ENCODE measurements at regions not wholly inside any gene's neighbourhood (a gene's known extent, or its start where the extent isn't known, plus 50 kb on each side); places are given as distances from the start of the nearest gene placed in this dataset.
"Not testable (repeated sequence)": the region's sequence is repeated elsewhere in the genome, so short reads cannot be mapped to it uniquely, and the experiment has no call there.

DNA sequence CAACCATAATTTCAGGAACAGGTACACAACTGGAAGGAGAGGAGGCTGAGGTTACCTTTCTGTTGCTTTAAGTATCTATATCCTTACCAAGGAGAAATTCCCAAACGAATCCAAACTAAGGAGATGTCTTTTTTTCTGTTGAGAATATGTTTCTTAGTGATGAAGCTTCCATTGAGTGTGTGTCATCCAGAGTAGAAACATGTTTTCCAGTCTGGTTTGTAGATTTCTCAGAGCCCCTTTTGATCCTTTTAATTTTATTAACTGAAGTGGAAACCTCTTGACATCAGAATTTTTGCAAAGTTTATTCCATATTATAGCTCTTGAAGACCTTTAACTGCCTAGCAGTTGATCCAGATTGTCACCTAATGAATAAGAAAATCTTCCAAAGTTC lies 207.1 kb upstream of the FERD3L start:
- CTCF ChIA-PET, result no interaction called here
- no peak for DNase-seq (ENCODE audit: low spot score)
- TF ChIP-seq, protein P1, sequence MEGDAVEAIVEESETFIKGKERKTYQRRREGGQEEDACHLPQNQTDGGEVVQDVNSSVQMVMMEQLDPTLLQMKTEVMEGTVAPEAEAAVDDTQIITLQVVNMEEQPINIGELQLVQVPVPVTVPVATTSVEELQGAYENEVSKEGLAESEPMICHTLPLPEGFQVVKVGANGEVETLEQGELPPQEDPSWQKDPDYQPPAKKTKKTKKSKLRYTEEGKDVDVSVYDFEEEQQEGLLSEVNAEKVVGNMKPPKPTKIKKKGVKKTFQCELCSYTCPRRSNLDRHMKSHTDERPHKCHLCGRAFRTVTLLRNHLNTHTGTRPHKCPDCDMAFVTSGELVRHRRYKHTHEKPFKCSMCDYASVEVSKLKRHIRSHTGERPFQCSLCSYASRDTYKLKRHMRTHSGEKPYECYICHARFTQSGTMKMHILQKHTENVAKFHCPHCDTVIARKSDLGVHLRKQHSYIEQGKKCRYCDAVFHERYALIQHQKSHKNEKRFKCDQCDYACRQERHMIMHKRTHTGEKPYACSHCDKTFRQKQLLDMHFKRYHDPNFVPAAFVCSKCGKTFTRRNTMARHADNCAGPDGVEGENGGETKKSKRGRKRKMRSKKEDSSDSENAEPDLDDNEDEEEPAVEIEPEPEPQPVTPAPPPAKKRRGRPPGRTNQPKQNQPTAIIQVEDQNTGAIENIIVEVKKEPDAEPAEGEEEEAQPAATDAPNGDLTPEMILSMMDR (conservative IDR thresholded peaks at IDR 0.05; ENCODE audit: low read depth), result no peak
- no peak overlapping the region for H3K27ac ChIP-seq
- POLR2A ChIA-PET (ENCODE audit: low non-redundant PET), result no interaction called here

DNA sequence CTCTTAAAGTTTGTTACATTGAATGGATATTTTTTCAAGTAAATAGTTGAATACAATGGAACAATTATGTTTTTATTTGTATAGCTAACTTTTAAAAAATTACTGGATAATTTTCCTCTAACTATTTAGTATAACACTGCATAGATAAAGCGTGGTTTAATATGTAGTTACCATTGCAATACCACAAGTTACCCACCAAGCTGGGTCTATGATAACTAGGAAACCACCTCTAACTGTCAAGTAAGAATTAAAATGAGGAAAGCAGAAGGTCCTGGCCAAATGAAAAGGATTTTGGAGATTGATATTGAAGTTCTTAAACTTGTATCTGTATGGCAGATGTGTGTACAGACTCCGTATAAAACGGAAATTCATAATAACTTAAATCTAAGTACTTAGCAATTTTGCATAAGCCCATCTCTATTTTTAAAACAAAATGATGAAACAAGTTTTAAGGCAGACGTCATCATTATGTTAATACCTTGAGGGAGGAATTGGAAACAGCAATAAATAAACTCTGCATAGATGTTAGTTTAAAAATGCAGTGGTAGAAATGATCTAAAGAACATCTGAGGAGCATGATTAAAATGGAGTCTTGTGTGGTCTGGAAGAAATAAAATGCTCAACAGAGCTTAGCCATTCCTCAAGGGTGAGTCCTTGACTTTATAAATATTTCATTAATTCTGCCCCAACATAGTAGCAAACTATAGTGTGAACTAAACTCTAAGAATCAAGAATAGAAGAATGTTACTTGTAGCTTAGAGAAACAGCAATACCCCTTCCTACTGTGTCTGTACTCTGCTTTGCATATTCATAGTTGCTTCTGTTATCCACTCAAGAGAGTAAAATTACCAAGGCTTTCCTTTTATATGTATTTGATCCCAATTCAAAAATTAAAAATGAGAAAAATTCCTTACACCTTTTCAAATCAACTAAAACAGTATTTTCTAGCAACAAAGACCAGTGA lies 206.4 kb upstream of the FERD3L start:
- TF ChIP-seq, protein P1 (conservative IDR thresholded peaks at IDR 0.05; ENCODE audit: low read depth), result no peak
- CTCF ChIA-PET, result no interaction called here
- no peak for DNase-seq (ENCODE audit: low spot score)
- H3K27ac ChIP-seq, result no peak overlapping the region
- POLR2A ChIA-PET (ENCODE audit: low non-redundant PET), result no interaction called here

DNA sequence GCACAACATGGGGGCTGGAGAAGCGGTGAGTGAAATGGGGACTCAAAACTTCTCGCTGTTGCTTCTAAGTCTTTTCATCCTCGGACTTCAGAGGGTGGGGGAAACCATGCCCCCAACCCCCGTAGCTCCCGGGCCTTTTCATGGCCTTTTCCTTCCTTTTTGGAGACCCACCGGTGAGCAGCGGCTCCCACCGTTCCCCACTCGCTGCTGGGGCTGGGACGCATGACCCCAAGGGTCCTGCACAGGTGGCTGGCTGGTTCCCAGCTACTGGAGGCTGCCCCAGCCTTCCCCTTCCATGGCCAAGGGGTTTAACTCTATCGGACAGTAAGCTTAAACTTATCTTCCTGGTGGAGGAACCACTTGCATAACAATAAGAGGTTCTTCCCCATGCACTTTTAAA lies 194.3 kb upstream of the FERD3L start:
- no peak for DNase-seq (ENCODE audit: low spot score)
- TF ChIP-seq, protein P1 (conservative IDR thresholded peaks at IDR 0.05; ENCODE audit: low read depth), result no peak
- no peak overlapping the region for H3K27ac ChIP-seq
- POLR2A ChIA-PET (ENCODE audit: low non-redundant PET), result no interaction called here
- CTCF ChIA-PET, result interaction anchor here (0.7 kb wide), 1 partner anchor 51 kb away, joined by 4 read pairs; no protein-coding TSS in a partner anchor

DNA sequence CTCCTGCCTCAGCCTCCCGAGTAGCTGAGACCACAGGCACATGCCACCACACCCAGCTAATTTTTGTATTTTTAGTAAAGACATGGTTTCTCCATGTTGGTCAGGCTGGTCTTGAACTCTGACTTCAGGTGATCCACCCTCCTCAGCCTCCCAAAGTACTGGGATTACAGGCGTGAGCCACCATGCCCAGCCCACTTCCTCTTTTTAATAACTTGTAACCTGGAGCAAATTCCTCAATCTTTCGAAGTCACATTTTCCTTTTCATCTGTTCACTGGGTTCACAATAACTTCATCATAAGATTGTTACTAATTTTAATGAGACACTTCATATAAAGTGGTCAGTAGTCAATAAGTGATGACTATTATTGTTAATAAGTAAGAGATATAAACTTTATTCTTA lies 193.3 kb upstream of the FERD3L start:
- DNase-seq (ENCODE audit: low spot score); CTCF ChIA-PET; POLR2A ChIA-PET (ENCODE audit: low non-redundant PET); H3K27ac ChIP-seq: not testable (repeated sequence)

DNA sequence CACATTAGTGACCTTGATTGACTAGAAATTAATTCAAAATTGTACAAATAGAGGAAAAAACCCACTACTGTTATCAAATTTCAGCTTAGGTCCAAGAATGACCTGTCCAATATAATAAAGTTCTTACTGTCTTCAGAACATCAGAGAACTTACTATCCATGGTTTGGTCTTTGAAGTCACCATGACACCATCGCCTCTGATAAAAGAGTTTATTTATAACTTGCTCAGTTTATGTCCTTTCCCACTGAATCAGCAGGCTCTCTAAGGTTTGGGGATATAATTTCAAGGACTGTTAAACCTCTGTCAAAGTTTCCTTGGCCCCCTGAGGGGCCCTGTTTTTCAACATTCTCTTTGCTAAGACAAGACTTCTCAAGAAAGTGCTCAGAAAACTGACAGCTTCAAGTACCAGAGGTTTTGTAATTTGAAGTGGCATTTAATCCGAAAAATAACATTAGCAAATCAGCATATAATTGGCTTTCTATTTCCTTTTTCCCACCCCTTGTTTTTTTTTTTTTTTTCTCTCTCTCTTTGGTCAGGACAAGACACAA lies 191.7 kb upstream of the FERD3L start:
- H3K27ac ChIP-seq, result no peak overlapping the region
- TF ChIP-seq, protein P1 (conservative IDR thresholded peaks at IDR 0.05; ENCODE audit: low read depth), result no peak
- POLR2A ChIA-PET (ENCODE audit: low non-redundant PET), result no interaction called here
- no peak for DNase-seq (ENCODE audit: low spot score)
- CTCF ChIA-PET, result no interaction called here

DNA sequence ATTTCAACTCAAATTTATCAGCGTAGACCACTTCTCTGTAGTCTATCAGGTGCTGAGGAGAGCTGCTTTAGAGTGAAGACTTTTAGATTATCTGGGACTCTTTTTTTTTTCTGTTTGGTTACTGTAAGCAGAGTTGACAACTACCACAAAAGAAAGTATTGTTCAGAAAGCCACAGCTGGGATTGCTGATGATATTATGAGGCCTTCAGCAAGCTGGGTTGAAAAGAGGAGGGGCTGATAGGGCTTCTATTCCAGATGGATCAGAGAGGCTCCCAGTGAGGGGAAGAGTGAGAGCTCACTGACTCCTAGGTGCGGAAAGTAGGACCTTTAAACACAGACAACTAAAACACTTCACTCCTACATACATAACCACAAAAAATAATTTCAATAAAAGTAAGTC lies 188.5 kb upstream of the FERD3L start:
- no peak for DNase-seq (ENCODE audit: low spot score)
- ChIA-PET CTCF (no interaction called here), POLR2A (ENCODE audit: low non-redundant PET) (no interaction called here)
- TF ChIP-seq, protein P1 (conservative IDR thresholded peaks at IDR 0.05; ENCODE audit: low read depth), result no peak
- H3K27ac ChIP-seq, result no peak overlapping the region

DNA sequence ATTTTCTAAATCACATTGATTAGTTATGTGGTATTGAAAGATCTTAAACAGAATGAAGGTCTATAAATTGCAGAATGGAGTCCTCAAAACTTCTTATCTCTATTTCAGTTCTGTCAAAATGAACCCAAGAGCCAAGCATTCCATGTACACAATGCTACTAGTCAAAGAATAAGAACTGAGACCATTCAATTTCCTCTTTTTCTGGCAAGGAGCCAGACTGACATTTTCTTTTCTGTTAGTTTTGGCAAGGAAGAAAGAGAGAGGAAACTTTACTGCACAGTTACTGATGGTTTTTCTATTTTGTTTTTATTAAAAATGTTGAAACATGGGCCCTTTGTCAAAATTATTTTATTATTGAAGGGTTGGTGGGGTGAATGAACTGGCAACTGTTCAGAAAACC lies 181.8 kb upstream of the FERD3L start:
- ChIA-PET CTCF (no interaction called here), POLR2A (ENCODE audit: low non-redundant PET) (no interaction called here)
- DNase-seq (ENCODE audit: low spot score), result no peak
- TF ChIP-seq, protein P1 (conservative IDR thresholded peaks at IDR 0.05; ENCODE audit: low read depth), result no peak
- no peak overlapping the region for H3K27ac ChIP-seq

Measured in RWPE1 (cell line).